Kasumi-1 (cell line): ENCODE measurements at regions not wholly inside any gene's neighbourhood (a gene's known extent, or its start where the extent isn't known, plus 50 kb on each side); places are given as distances from the start of the nearest gene placed in this dataset.
A peak's percentile ranks its signal among the peaks of the same experiment; 100 is the strongest.

Experiments
- DNase-seq, 2 experiments: peaks; one replicate each; lab custom pipeline; 2025; lab: John Stamatoyannopoulos, UW

DNA sequence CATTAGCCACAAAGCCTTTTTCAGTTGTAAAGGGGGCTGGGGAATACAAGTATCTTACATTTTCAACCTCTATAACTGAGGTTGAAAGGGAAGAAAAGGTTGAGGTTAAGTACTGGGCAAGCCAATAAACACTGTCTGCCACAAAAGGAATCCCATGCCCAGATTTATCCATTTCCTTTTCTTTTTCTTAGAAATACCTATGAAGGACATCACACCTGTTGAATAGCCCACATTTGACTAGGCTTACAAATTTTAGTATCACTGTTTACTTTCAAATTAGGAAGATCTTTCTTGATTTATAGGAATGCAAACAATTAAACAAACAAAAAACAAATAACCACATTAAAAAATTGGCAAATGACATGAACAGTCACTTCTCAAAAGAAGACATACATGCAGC lies 81.0 kb upstream of the CAV2 start:
- DNase-seq, result no peak

DNA sequence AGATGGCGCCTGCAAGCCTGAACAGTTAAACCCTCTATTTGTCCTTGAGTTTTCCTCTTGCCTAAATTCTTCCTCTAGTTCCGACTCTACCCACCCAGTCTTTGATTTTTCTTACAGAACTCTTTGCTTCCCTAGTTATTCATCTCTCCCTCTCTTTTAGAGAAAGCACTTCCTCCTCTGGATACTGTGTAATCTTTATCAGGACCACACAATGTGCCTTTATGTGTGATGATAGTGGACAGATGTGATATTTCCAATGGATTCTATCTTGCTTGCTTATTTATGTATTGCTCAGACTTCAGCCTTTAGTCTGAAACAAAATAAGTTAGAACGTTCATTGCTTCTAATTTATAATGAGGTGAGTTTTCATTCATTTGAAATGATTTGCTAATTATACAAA lies 79.5 kb upstream of the CAV2 start:
- DNase-seq, result no peak

- DNase-seq, result no peak
Observed at GRCh38 chr7:116421298-116421697, 78.2 kb upstream of the CAV2 start.

DNA sequence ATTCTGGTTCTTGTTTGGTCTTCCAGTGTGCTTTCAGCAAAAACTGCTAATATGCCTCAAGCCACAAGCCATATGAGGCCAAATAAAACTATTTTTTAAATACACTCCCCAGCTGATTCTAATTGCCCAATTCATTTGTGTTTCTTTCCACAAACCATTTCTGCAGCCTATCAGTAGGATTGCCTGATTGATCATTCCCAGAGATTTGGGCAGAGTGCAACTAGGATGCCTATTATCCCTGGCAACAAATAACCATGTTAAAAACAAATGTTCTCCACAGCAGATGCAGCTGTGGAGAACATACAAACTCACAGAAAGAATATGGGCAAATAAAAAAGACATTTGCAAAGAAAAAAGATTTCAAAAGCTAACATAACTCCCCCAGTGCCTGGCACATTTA lies 76.9 kb upstream of the CAV2 start:
- DNase-seq, result no peak

- DNase-seq, result no peak
Observed at GRCh38 chr7:116423499-116423898, 76.0 kb upstream of the CAV2 start.

DNA sequence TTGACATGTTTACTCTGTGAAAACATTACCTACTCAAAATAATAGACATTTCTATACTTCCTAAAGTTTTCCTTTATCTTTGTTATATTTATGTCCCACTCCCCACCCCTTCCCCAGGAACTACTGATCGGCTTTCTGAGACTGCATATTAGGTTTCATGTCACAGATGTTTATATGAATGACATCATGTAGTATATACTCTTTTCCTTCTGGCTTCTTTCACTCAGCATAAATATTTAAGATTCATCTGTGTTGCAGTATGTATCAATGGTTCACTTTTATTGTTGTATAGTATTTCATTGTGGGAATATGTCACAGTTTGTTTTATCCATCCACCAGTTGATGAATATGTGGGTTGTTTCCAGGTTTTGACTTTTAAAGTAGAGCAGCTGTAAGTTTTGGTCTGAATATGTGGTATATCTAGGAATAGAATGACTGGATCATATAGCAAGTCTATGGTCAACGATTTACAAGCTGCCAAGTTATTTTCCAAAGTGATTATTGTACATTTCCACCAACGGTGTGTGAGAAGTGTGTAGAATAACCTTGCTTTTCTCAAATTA lies 73.8 kb upstream of the CAV2 start:
- no peak for DNase-seq

DNA sequence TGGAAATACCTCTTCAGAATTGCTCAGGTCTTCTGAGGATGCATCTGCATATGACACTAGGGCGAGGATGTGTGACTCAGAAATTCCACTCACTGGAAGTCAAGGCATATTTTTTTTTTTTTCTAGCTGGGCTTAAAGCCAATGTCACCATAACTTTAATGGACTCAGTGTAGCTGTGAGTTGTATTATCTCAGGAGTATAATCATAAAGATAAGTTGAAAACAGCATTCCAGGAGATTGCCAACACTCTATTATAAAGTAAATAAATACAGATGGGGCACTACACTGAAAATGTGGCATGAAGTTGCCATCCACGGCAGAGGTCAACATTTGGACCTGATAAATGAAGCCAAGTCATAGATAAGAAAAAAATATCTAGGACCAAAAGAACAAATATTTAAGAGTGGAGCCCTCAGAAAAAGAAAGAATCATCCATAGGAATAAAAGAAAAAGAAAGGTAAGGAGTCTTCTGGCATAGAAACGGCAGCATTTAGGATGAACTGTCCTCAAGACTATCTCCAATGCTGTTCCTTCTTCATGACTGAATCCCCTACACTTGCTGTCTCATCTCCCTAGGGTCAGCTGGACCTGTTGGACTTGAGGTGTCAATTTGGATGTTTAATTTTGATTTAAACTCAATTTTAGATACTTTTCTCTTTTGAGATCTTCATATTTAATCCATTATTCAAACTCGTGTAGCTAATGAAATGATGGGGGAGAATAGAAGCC lies 72.9 kb upstream of the CAV2 start:
- DNase-seq, result no peak

GRCh38 chr7:116429986-116430619 lies 69.4 kb upstream of the CAV2 start:
- peak in 1 of 2 experiments; percentile 17 for DNase-seq

DNA sequence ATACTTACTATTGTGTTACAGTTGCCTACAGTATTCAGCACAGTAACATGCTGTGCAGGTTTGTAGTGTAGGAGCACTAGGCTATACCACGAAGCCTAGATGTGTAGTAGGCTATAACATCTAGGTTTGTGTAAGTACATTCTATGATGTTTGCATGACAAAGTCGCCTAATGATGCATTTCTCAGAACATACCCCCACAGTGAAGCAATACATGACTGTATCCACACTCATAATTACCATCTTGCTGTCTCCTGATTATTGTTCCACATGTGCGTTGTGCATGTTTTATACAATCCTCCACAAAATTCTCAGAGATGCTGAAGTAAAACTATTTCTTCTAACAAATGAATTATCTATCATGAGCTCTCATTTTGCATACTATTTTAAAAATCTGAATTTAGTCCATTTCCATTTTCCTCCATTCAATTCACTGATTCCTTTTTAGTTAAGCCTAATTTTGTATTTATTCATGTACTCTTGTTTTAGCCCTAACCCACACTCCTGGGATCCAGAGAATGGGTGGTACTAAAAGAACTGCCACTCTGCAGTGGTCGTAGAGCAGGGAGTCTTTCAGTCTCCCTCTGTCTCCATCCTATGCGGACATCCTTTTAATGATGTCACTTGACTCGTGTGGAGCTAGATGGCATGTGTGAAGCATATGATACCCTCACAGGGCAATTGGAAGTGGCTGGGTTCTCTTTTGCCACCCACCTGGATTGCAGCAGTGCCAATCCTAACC lies 67.6 kb upstream of the CAV2 start:
- DNase-seq, result no peak

GRCh38 chr7:116432527-116432916 lies 67.0 kb upstream of the CAV2 start:
- DNase-seq, result no peak

DNA sequence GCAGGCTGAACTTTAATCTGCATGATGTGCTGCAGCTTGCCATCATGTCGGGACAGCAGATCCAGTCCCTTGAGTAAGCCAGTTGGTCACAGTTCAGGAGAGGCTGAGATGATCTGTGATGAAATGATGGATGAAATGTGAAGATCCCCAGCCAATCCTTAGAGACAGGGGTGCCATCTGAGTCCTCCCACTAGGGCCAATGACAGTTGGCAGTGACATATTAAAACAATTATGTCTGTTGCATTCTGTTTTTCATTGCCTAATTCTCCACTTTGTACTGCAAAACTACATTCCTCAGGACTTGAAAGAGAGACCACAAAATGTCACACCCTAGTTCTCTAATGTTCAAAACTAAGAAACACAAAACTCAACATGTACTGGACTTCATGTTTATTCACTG lies 66.3 kb upstream of the CAV2 start:
- DNase-seq, result no peak

- DNase-seq, result no peak
Observed at GRCh38 chr7:116434820-116435341, 64.7 kb upstream of the CAV2 start.

DNA sequence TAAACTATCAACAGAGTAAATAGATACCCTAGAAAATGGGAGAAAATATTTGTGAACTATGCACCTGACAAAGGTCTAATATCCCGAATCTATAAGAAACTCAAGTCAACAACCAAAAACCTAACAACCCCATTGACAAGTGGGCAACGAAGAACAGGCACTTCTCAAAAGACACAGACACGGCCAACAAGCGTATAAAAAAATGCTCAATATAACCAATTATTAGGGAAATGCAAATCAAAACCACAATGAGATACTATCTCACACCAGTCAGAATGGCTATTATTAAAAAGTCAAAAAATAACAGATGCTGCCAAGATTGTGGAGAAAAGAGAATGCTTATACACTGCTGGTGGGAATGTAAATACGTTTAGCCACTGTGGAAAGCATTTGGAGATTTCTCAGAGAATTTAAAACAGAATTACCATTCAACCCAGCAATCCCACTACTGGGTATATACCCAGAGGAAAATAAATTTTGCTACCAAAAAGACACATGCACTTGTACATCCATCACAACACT lies 63.2 kb upstream of the CAV2 start:
- no peak for DNase-seq

DNA sequence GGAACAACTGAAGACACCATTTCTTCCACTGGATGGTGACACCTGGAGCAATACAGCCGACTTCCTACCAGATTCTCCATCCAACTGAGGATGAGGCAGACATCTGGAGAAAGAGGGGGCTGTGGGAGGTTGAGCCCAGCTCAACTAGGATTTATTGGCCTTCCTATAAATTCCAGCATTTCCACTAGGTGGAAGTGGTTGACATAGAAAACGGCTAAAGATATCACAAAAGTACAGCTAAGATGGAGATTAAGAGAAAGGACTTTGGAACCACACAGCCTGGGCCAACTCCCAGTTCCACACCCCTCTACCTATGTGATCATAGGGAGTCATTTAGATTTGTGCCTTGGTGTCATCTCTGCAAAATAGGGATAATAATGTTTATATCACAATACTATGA lies 61.3 kb upstream of the CAV2 start:
- DNase-seq, result no peak

GRCh38 chr7:116439005-116439404 lies 60.5 kb upstream of the CAV2 start:
- no peak for DNase-seq

- no peak for DNase-seq
Observed at GRCh38 chr7:116439841-116440549, 59.5 kb upstream of the CAV2 start.

DNA sequence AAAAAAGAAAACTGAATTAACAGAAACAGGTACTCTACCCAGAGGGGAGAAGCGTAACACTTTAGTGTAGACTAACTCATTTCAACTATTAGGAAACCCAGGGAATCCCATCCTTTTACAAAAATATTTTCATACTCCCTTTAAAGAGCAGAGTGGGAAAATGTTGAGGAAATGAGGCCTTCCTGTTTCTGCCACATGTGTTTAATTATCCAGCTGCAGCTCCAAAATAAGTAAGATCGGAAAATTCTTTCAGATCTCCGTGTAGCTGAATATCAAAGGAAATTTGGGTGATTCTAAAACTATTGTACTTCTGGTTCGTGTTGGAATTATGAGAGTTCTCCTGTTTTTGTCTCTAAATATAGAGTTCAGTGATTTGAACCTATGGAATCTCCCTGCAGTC lies 58.0 kb upstream of the CAV2 start:
- no peak for DNase-seq

DNA sequence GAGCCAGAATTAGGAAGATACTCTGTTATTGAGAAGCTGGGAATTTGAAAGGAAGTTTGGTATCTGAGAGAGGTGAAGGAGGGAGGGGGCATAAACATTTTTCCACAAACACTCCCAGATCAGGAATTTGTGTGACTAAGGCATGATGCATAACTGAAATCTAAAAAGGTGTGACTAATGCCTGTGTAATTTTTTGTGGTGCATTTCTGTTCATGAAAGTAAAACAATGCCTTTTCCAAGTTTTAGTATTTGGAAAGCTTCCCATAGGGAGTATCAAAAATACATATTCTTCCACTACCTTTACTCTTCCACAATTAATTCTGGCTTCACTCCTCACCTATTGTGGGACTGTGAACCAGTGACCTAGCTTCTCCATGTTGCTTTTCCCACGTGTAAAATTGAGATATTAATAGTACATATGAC lies 56.4 kb upstream of the CAV2 start:
- DNase-seq, result no peak

DNA sequence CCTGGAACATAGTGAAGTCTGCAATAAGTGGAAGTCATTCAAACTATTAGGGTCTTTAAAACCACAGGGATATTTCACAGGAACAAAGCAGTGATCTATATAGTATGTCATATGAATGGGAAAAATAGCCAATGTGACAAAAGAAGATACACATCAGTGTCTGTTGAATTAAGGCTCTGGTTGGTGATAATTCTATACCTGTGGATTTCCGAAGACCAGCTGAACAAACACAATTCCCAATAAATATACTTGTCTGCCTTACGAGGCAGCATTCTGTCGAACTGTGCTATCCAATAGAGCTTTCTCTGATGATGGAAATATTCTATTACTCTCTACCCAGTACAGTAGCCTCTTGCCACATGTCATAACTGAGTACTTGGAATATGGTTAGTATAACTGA lies 55.9 kb upstream of the CAV2 start:
- no peak for DNase-seq

GRCh38 chr7:116445447-116446211 lies 53.9 kb upstream of the CAV2 start:
- DNase-seq, result no peak
